T-helper 22 cell (primary cell): ENCODE measurements at regions not wholly inside any gene's neighbourhood (a gene's known extent, or its start where the extent isn't known, plus 50 kb on each side); places are given as distances from the start of the nearest gene placed in this dataset.

Experiments
- DNase-seq: peaks from one replicate; pipeline ENCODE4 v3.0.0-alpha.2; 2020; ENCODE audit warnings: low read depth

DNA sequence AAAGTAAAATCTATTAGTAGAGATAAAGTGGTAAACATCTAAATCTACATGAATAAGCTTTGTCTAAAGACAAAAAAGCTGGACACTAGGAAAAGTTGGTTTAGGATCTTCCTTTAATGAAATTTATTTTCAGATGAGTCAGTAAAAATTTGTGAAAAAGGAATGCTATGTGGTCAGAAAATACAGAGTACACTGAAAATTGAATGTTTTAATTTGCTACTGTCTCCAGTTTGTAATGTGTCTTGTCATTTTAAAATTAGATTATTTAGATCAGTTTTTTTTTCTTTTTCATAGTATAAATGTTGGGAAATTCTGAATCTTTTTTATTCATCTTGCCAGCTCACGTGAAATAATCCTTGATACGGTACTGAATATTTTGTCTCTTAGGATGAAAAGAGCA, 56.9 kb downstream of the SLITRK6 start:
- DNase-seq = no peak

DNA sequence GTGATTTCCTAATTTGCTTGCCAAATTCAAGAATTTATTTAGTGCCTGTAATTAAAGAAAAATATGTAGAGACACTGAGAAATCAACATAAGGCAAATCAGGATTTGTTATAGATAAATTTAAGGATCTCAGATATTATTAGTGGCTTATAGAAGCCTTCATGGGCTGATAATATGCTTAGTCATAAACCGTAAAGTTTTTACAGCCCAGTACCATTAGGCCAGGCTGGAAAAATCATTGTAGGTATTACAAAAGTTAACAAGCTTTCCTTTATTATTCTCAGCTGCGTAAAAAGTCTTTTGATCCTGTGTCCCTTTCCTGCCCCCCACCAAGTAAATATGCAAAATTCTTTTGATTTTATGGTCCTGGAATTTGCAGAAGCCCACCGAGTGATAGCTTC, 58.2 kb downstream of the SLITRK6 start:
- DNase-seq = no peak

DNA sequence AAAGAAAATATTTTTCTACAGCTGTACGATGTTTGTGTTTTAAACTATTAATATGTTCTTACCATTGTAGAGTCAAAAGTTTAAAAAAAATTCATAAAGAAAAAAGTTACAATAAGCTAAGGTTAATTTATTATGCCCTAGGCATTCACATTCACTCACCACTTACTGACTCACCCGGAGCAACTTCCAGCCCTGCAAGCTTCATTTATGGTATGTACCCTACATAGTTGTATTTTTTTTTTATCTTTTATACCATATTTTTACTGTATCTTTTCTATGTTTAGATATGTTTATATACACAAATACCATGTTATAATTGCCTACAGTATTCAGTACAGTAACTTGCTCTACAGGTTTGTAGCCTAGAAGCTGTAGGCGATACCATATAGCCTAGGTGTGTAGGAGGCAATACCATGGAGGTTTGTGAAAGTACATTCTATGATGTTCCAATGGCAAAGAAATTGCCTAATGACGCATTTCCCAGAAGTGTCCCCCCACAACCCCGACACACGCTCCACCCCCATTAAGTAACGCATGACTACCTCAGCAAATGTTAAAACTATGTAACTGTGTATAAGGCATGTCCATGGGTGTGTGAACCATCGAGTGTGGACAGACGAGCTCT, 60.4 kb downstream of the SLITRK6 start:
- no peak for DNase-seq

DNA sequence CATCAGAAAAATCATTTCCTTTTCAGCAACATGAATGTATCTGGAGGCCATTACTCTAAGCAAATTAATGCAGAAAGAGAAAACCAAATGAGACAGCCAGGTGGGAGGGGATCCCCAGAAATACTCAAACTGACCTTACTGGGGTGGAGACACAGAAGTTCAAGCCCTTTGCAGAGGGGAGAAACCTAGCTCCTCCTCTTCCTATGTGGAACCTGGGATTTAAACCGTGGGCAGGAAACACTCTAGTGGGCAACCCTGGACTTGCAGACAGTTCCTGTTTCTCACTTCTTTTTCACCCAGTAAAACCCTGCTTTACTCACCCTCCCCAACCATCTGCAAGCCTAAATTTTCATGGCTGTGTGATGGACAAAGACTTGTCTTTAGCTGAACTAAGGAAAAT, 61.3 kb downstream of the SLITRK6 start:
- DNase-seq = no peak

DNA sequence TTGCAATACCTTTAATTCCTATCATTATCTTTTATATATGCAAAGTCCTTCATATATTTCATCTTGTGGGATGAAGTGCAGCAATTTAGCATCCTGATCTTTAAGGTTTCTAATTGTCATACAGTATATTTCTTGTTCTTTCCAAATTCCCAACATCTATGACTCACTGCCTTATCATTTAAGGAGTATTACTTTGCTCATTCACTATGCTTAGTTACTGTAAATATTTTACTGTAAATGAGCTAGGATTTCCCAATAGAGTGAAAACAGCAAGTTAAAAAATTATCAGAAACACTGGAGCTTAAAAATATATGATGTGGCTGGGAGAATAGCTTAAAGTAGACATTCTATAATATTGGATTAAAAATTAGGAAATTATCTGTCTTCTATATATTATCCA, 69.9 kb downstream of the SLITRK6 start:
- DNase-seq = no peak

DNA sequence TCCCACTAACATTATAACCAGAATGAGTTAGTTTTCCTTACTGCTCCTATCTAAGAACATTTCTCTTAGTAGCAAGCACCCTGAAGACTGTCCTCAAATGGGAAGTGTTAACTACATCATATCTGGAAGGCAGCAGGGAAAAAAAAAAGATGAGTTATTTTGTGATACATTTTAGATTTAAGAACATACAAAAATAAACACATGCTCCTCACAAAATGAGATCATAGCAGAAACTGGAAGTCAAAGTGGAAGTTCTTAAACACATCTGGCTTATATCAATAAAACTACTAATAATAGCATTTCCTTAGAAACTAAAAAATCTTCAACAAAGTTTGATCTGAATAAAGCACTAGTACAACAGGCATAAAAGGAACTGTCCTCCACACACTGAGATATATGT, 70.4 kb downstream of the SLITRK6 start:
- DNase-seq = no peak

DNA sequence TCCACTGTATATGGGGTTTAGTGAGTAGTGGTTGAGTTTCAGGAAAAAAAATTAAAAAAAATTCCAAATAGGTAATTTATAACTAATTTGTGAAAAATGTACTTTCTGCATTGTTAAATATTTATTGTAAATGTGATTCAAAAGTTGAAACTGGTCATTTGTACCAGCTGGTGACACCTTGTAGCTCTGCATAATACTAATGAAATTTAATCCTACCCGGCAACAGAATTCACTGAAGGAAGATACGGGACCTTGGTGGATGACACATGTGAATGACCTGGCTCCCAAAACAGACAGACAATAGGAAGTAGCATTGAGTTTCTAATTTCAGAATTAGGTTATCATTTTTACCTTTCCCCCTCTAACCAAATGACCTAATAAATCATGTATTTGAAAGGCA, 73.8 kb downstream of the SLITRK6 start:
- no peak for DNase-seq

DNA sequence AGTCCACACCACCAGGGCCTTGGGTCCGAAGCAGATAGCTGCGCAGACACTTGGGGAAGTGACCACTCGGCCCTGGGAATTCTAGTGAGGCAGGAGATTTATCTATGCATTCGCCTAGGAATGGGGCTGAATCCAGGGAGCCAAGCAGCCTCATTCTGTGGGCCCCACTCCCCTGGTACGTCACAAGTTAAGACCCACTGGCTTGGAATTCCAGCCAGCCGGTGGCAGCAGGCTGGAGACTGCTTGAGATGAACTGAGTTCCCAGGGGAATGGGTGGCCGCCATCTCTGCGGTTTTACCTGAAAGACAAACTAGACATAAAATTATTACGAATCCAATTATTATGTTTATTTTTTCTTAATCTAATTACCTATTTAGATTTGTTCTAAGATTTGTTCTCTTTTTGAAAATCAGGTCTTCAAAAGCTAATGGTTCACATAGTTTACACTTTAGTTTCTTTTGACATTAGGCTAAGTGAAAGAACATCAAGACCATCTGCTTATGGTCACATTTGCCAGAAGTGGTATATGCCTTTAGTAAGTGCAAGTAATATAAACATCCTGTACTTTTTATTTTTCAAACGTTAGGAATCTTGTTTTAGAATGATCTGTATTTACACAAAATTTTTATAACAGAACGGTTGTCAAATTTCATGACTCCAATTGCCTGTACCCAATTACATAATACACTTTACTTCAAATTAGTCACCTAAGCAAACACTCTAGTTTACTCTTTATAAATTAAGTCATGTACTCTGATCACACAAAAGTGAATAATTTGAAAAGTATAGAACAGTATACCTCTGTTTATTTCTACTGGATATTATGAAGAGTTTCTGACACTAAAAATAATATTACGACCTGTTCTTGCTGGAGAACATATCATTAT, 74.4 kb downstream of the SLITRK6 start:
- no peak for DNase-seq

DNA sequence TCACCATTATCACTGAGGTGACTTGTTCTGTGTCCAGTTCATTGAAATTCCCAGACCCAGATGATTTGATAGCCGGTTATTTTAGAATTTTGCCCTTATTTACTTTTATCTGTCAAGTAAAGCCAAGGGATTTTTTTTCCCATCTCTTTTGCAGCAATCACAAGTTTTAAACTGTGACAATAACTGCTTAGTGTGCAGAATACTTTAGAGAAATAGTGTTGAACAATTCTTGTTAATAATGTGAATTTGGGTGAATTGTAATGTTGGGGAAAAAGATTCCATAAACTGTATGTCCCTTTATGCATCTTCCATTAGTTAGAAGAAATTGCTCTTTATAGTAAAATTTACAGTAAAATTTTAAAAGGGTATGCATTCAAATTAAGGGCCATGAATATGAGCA, 79.5 kb downstream of the SLITRK6 start:
- DNase-seq = no peak

DNA sequence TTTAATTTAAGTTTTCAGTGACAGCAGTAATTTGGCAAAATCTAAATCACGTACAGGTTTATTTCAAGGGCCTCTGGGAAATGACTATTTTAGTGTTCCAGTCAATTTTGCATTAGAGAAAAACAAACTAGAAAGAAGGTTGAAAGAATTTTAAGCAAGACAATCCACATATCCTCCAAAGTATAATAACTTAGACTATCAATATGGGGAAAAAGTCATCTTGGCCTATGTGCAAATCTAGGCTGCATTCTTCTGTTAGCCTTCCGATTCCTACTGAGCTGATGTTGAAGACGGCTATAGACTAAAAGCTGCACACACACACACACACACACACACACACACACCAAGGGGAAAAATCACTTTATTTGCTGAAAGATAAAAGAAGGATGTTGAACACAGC, 81.3 kb downstream of the SLITRK6 start:
- no peak for DNase-seq

DNA sequence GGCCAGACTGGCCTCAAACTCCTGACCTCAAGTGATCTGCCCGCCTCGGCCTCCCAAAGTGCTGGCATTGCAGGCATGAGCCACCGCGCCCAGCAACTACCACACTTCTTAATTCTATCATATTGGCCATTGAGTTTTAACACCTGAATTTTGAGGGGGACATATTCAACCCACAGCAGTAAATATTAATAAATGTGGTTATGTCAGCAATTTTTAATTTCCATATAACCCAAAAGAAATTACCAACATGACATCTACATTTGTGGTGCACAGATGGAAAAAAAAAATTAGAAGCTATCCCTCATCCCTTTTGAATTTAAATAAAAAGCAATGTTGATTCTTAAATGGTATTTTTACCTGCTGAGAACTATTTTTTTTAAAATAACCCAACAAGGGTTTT, 88.7 kb downstream of the SLITRK6 start:
- DNase-seq = no peak

DNA sequence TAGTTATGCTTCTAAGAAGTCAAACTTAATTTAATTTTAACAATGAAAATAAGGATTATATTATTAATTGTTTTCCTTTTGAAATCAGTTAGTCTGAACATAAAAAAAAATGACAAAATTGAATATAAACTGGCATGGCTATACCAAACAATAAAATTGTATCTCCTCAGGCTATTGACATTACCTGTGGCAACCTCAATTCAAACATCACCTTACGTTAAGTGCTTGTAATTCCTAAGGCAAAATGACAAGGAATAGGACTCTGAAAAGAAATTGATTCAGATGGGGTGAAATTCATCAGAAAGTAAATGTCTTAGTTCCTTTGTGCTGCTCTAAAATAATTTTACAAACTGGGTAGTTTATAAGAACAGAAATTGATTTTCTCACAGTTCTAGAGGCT, 89.5 kb downstream of the SLITRK6 start:
- no peak for DNase-seq

DNA sequence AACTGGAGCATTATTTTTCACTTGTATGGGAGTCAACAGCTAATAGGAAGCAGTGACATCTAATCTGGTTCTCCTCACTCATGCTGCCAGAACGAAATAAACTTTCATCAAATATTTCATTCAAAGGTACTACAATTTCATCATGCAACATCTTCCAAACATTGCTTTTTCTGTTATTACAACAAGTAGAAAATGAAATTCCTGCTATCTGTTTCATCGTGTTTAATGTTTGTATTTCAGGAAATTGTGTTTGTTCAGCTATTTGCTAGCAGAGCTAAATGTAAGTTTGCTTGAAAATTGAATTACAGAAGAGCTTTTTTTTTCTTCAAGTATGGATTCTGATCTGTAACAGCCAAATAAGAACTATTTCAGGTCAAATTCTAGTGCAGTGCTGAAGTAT, 90.1 kb downstream of the SLITRK6 start:
- DNase-seq = no peak

DNA sequence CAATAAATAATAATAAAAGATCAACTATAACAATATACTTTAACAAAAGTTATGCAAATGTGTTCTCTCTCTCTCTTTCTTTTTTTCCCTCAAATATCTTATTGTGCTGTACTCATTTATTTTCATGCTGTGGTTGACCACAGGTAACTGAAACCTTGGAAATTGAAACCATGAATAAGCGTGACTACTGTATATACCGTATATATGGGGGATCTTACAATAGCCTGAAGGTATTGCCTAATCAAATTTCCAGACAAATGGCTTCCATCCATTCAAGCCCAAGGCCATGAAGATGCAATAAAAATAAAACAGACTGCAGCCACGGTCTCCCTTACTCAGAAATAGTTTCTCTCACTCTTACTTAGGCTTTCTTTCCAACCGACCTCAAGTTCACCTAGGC, 98.3 kb downstream of the SLITRK6 start:
- DNase-seq = no peak

DNA sequence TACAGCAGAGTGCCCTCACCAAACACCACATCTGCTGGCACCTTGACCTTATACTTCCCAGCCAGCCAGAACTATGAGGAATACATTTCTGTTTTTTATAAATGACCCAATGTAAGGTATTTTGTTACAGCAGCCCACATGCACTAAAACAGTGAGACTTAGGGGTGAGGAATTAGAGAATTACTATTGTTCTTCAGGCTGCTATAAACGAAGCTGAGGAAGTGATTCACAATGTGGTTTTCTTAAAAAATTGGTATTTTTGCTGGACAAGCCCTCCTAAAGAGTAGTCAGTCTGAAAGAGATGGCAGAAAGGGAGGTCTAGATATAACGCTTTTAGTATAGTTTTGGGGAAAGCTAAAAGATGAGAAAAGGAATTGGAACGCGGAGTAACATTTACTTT, 101.0 kb downstream of the SLITRK6 start:
- no peak for DNase-seq

DNA sequence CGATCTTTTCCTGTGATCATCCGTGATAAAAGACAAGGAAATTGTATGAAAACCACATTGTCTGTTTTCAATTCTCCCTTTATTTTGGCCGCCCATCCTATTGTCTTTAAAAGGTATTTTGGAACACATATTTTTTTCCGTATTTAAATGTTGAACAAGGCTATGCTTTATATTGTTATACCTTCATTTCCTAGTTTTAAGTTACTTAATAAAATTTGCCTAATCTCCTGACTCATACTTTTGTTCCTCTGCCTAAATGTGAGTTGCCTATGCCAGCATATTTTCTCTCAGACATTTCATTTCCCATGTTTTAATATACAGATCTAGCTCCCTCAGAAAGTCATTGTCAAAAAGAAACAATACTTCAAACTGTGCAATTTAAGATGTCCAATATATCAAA, 104.2 kb downstream of the SLITRK6 start:
- no peak for DNase-seq

DNA sequence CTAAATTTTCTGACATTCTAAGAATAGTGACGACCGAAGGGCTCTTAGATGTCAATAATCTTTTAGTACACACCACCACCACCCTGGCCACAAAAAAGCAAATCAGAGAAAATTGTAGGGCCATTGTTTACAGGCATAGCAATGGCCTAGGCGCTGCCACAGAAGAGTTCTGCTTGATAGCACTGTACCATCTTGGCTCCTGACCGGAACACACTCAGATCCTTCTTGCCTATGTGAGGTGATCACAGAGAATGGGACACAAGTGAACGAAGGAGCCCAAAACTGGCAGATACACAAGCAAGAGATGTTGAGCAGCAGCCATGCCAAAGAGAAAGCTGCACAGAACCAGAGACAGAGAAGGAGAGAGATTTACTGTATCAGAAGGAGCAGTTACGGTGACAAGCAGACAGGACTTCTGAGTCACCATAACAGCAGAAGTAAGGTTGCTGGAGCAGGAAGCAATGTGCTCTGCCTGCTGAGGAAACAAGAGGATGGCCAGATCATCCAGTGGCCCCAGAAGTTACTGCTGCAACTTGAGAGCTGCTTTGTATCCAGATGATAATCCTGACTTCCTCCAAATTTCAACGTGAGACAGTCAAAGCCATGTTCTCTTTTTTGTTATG, 105.2 kb downstream of the SLITRK6 start:
- no peak for DNase-seq

DNA sequence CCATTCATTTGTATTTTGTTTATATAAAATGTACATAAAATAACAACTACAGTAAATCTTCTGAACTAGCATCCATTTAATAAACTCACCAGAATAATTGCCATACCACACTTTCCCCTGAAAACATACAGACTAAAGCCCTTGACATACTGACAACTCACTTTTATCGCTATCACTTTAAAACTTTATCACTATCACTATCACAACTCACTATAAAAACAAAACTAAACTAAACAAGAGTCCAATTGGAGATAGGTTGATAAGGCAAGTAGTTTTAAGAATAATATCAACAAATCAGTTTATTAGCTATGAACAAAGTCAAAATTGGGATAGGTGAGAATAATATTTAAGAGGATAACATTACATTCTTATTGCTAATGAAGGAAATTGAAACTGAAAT, 108.9 kb downstream of the SLITRK6 start:
- DNase-seq = no peak

DNA sequence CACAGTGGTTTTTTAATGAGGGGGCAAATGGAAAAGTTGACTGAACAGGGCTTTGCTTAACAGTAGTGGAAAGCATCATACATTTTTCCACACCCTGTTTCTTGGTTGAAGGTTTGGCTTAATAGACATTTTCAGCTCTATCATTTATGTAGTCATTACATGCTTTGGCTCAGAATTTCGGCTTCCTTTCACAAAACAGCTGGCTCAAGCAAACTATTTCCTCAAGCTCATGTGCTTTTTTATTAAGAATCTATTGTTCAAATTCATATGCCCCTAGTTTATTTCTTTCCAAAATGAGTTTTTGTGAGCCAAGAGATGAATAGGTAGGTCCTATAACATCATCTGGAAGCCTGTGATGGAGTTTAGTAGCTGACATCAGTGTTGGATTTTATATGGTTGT, 113.8 kb downstream of the SLITRK6 start:
- DNase-seq = no peak

DNA sequence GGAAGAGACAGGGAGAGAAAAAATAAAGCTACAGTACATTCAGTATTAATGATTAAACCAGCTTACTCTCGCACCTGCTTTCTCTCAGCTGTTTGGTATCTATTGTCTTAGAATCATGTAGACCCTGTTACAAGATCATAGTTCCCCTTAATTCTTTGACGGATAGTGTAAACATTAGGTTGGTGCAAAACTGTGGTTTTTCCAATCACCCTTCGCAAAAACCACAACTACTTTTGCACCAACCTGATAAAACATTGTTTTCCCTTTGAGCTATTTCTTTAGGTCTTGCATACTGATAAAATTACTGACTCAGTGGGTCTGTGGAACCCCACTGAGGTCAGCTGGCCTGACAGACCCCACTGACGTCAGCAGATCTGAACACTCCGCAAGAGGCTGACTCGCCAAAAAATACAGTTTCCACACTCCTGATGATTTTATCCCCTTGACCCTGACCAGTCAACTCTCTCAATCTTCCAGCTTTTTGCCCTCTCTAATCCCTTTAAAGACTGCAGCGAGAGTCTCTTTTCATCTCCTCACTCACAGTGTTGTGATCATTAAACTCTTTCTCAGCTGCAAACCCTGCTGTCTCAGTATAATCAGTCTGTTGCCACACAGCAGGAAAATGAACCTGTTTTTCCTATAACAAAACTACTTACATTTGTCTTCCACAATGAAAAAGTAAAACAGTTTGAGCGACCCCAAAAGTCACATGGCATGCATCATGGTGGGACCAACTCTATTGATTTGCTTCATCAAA, 123.9 kb downstream of the SLITRK6 start:
- no peak for DNase-seq

DNA sequence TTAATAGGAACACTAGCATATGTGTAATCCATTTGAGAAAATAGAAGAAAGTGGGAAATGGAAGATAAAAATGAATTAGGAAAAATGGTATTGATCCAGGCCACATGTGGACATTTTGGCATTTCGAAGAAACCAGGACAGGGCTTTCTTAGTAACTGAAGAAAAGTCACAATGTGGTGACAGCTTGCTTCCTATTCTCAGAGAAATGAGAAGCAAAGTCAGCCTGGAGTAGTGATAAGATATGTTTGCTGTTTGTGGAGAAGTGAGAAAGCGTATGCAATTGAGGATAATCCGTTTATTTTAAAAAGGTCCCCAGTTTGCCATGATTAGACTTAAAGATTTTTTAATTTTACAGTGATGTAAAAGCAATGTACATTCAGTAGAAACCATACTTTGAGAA, 127.9 kb downstream of the SLITRK6 start:
- DNase-seq = no peak

DNA sequence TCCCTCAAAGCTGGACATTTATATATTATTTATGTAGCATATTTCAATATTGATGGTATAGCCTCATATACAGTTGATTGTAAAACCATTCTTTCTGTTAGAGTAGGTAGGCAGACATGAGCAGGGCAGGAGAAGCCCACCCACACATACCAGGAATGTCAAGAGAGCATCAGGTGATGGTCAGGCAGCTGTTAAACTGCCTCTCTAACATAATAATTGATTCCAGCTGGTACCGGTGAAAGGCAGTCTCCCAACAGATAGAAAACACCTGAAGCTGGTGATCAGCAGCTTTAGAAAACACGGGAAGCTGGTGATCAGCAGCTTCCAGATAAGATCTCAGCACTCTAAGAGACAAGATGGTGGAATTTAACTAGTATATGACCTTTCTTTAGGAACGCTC, 132.9 kb downstream of the SLITRK6 start:
- DNase-seq = no peak

DNA sequence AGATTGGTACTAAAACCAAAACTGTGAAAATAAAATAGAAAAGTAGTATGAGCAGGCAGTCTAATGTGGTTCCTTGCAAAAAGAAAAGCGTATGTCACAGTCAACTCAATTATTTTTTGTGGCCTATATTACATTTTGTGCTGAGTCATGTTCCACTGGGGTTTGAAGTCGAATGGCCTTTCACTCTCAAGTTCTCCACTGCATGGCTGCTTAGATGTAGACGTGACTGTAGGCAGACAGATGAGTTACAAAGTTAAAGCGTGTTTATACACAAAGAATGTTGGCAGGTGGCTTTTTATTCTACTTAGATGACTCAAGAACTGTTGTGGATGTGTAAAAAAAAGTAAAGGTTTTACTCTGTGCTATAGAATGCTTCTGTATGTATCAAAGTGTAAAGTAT, 133.9 kb downstream of the SLITRK6 start:
- no peak for DNase-seq
